Brain pericyte (primary cell): ENCODE measurements at regions not wholly inside any gene's neighbourhood (a gene's known extent, or its start where the extent isn't known, plus 50 kb on each side); places are given as distances from the start of the nearest gene placed in this dataset.

Source experiments
- DNase-seq: peaks from one replicate; pipeline ENCODE4 v3.0.0-alpha.2; 2012; ENCODE audit warnings: low read depth, low spot score

- no peak for DNase-seq
Measured at GRCh38 chr3:72210261-72210660, 425.3 kb upstream of the PROK2 start.

- no peak for DNase-seq
Measured at GRCh38 chr3:72205297-72205826, 420.4 kb upstream of the PROK2 start.

GRCh38 chr3:72204452-72204851, 419.5 kb upstream of the PROK2 start:
- no peak for DNase-seq

- no peak for DNase-seq
Measured at GRCh38 chr3:72203613-72204349, 418.8 kb upstream of the PROK2 start.

GRCh38 chr3:72203105-72203504, 418.2 kb upstream of the PROK2 start:
- no peak for DNase-seq

- DNase-seq, result no peak
Measured at GRCh38 chr3:72200332-72200731, 415.4 kb upstream of the PROK2 start.

GRCh38 chr3:72199530-72199929, 414.6 kb upstream of the PROK2 start:
- no peak for DNase-seq

- DNase-seq, result no peak
Measured at GRCh38 chr3:72196377-72196929, 411.5 kb upstream of the PROK2 start.

GRCh38 chr3:72195895-72196294, 410.9 kb upstream of the PROK2 start:
- DNase-seq, result no peak

- no peak for DNase-seq
Measured at GRCh38 chr3:72194458-72194857, 409.5 kb upstream of the PROK2 start.

GRCh38 chr3:72193771-72194430, 409.0 kb upstream of the PROK2 start:
- no peak for DNase-seq

GRCh38 chr3:72192572-72192971, 407.6 kb upstream of the PROK2 start:
- no peak for DNase-seq

- no peak for DNase-seq
Measured at GRCh38 chr3:72191209-72191960, 406.4 kb upstream of the PROK2 start.

- DNase-seq, result no peak
Measured at GRCh38 chr3:72190050-72190449, 405.1 kb upstream of the PROK2 start.

GRCh38 chr3:72189339-72189738, 404.4 kb upstream of the PROK2 start:
- no peak for DNase-seq

- no peak for DNase-seq
Measured at GRCh38 chr3:72188536-72188935, 403.6 kb upstream of the PROK2 start.

GRCh38 chr3:72187131-72187530, 402.2 kb upstream of the PROK2 start:
- DNase-seq, result no peak

GRCh38 chr3:72186400-72186855, 401.5 kb upstream of the PROK2 start:
- DNase-seq, result no peak

- no peak for DNase-seq
Measured at GRCh38 chr3:72185549-72186399, 400.8 kb upstream of the PROK2 start.

- no peak for DNase-seq
Measured at GRCh38 chr3:72183489-72183888, 398.5 kb upstream of the PROK2 start.

GRCh38 chr3:72182206-72182605, 397.3 kb upstream of the PROK2 start:
- no peak for DNase-seq
